ENCODE measurements at regions not wholly inside any gene's neighbourhood (a gene's known extent, or its start where the extent isn't known, plus 50 kb on each side); places are given as distances from the start of the nearest gene placed in this dataset.

GRCh38 chr13:34640179-34640992, 301.7 kb upstream of the NBEA start:
- TF ChIP-seq CTCF (IDR thresholded peaks at IDR 0.05; ENCODE audit: low read depth, low read length, missing control alignments) = no peak
- no peak for DNase-seq (ENCODE audit: extremely low read depth, low read depth)
- no peak overlapping the region for H3K4me3 ChIP-seq (replicated peaks; ENCODE audit: low read depth, low read length)

GRCh38 chr13:34640993-34641330, 301.1 kb upstream of the NBEA start:
- no peak for DNase-seq (ENCODE audit: extremely low read depth, low read depth)
- TF ChIP-seq CTCF (IDR thresholded peaks at IDR 0.05; ENCODE audit: low read depth, low read length, missing control alignments) = no peak

GRCh38 chr13:34647379-34648150, 294.5 kb upstream of the NBEA start:
- no peak for DNase-seq (ENCODE audit: extremely low read depth, low read depth)
- no peak overlapping the region for H3K4me3 ChIP-seq (replicated peaks; ENCODE audit: low read depth, low read length)
- TF ChIP-seq CTCF (IDR thresholded peaks at IDR 0.05; ENCODE audit: low read depth, low read length, missing control alignments) = no peak

More at GRCh38 chr13:34640993-34641330, 301.1 kb upstream of the NBEA start:
- no peak overlapping the region for H3K4me3 ChIP-seq (replicated peaks; ENCODE audit: low read depth, low read length)

GRCh38 chr13:34654203-34654602, 287.9 kb upstream of the NBEA start:
- TF ChIP-seq CTCF (IDR thresholded peaks at IDR 0.05; ENCODE audit: low read depth, low read length, missing control alignments) = no peak
- DNase-seq (ENCODE audit: extremely low read depth, low read depth) = no peak
- no peak overlapping the region for H3K4me3 ChIP-seq (replicated peaks; ENCODE audit: low read depth, low read length)

- DNase-seq (ENCODE audit: extremely low read depth, low read depth) = no peak
- H3K4me3 ChIP-seq (replicated peaks; ENCODE audit: low read depth, low read length) = no peak overlapping the region
- TF ChIP-seq CTCF (IDR thresholded peaks at IDR 0.05; ENCODE audit: low read depth, low read length, missing control alignments) = no peak
These were observed 287.4 kb upstream of the NBEA start for GRCh38 chr13:34654647-34655046.

- no peak overlapping the region for H3K4me3 ChIP-seq (replicated peaks; ENCODE audit: low read depth, low read length)
- no peak for DNase-seq (ENCODE audit: extremely low read depth, low read depth)
- TF ChIP-seq CTCF (IDR thresholded peaks at IDR 0.05; ENCODE audit: low read depth, low read length, missing control alignments) = no peak
These were observed 286.5 kb upstream of the NBEA start for GRCh38 chr13:34655554-34655953.
